GM12872 (cell line): ENCODE measurements at regions not wholly inside any gene's neighbourhood (a gene's known extent, or its start where the extent isn't known, plus 50 kb on each side); places are given as distances from the start of the nearest gene placed in this dataset.

Experiments
- CTCF ChIP-seq: IDR thresholded peaks from 3 replicates; pipeline ENCODE4 v1.5.1; 2011; ENCODE audit warnings: low read depth, mild to moderate bottlenecking, low read length, moderate library complexity; ENCODE audit not compliant: insufficient read depth

- TF ChIP-seq CTCF = no peak
These were observed 180.0 kb upstream of the NTM start for GRCh38 chr11:131190446-131190845.

- TF ChIP-seq CTCF = no peak
These were observed 178.8 kb upstream of the NTM start for GRCh38 chr11:131191606-131192005.

- TF ChIP-seq CTCF = no peak
These were observed 177.8 kb upstream of the NTM start for GRCh38 chr11:131192628-131193027.

GRCh38 chr11:131193031-131193501 is 177.3 kb upstream of the NTM start:
- TF ChIP-seq CTCF = no peak

GRCh38 chr11:131194726-131195125 is 175.7 kb upstream of the NTM start:
- TF ChIP-seq CTCF = no peak

GRCh38 chr11:131195661-131196517 is 174.5 kb upstream of the NTM start:
- no peak for TF ChIP-seq CTCF

- no peak for TF ChIP-seq CTCF
These were observed 172.0 kb upstream of the NTM start for GRCh38 chr11:131198161-131199014.
